GM21529 (cell line): ENCODE measurements at regions not wholly inside any gene's neighbourhood (a gene's known extent, or its start where the extent isn't known, plus 50 kb on each side); places are given as distances from the start of the nearest gene placed in this dataset.

Experiments
- ATAC-seq: cut with Tn5 transposase; IDR thresholded peaks from one replicate; pipeline ENCODE4 v1.9.1; 2021; ENCODE audit not compliant: unreplicated experiment

DNA sequence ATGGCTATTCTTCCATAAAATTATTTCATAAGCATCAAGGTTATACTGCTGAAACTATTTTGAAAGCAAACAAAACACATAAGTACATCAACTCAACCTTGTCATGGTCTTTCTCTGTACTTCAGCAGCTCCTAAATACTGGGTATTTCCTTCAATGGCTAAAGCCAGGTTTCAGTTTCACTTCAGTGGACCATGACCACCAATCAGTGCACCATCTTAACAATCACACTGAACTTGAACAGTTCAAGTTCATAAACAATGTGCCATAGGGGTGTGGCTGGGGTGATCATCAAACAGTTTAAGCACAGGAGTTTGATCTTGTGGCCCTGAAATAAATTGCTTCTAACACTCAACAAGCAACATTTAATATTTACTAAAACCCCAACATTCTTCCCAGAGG is 124.1 kb upstream of the FIGN start:
- no peak for ATAC-seq

- no peak for ATAC-seq
Measured at GRCh38 chr2:163856941-163857340, 121.1 kb upstream of the FIGN start.

- no peak for ATAC-seq
Measured at GRCh38 chr2:163852616-163853015, 116.8 kb upstream of the FIGN start.

GRCh38 chr2:163849756-163850435 is 114.1 kb upstream of the FIGN start:
- no peak for ATAC-seq

GRCh38 chr2:163838890-163839289 is 103.1 kb upstream of the FIGN start:
- ATAC-seq: no peak

GRCh38 chr2:163836167-163836566 is 100.4 kb upstream of the FIGN start:
- ATAC-seq: no peak

DNA sequence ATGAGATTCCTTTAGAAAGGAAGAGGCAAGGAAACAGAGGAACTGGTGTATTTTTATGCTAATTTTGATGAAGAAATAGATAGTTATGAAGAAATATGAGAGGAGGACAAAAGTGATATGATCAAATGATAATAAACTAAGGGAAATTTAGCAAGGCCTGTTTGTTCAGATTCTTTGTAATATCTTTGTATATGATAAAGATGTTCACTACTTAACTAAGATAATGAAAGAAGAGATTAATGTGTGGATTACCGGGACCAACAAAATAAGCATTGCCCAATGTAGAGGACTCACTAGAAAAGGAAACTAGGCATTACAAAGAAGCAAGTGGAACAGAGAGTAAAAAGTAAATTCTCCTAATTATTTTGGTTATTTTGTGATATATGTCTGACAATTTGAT is 99.0 kb upstream of the FIGN start:
- ATAC-seq: no peak

DNA sequence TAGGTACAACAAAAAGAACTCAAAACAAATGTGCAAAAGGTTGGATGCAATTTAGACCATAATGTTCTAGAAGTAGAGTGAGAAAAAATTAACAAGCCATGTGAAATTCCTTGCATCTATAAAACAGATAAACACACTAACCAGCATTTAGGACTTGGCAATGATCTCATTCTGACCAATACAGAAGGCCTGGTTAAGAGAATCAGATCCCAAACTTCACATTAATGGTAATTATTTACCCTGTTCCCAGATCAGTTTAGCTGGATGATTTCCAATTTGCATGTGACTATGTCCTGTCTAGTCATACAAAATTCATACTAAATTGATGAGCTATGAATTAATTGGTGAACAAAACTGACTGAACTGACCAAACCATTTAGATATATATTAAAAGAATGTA is 98.4 kb upstream of the FIGN start:
- ATAC-seq: no peak

GRCh38 chr2:163828771-163829170 is 93.0 kb upstream of the FIGN start:
- ATAC-seq: no peak

- no peak for ATAC-seq
Measured at GRCh38 chr2:163822033-163822432, 86.2 kb upstream of the FIGN start.

- no peak for ATAC-seq
Measured at GRCh38 chr2:163812926-163813520, 77.2 kb upstream of the FIGN start.

GRCh38 chr2:163808406-163808805 is 72.6 kb upstream of the FIGN start:
- no peak for ATAC-seq

GRCh38 chr2:163802284-163802683 is 66.5 kb upstream of the FIGN start:
- ATAC-seq: no peak

DNA sequence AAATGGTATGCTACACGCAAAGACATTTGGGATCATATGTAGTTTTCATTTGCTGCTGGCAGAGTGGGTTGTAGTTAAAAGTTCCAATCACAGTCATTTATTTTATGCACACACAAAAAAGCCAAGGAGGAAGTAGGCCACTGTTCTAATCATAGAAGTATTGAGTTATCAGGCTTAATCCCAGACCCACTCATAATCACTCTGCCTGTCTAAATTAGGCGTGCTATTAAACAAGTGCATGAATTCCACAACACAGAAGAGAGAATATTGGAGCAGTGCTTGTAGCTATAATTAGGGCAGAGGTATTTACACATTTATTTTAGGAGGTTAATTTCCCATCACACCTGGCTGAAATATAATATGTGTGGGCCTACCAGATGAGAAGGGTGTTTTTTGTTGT is 65.7 kb upstream of the FIGN start:
- ATAC-seq: no peak

DNA sequence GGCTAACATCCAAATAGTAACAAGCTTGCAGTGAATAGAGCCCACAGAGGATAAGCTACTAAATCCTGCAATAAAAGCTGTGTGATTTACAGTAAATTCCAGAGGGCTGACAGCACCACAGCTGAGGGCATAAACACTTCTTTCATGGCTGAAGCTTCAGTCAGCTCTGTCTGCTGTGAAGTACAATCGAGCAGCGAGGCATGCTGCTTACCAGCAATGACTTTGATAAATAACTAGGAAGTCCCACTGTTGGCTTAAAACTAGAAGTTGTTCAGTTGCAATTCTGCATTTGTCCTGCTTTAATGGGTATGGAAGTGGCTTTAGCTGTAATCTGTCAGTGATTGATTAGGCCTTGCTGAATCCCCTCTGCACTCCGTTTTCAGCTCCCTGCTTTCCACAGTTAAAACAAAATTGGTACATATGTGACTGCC is 65.2 kb upstream of the FIGN start:
- ATAC-seq: no peak

DNA sequence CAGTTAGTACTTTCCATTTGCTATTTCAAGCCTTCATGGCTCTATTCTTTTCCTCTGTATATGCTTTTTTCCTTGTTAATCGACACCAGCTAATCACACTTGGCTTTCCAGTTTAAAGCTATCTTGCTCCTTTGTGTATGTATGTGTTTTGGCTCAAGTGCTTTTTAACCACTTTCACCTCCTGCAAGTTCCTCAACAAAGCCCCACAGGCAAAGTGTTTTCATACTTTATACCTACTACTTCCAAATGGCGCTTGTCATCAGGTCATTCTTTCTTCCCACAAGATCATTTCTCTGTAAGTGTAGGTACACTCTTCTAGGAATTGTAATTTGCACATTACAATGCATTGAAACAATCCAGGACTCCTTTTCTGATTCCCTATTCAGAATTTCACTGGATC is 64.0 kb upstream of the FIGN start:
- no peak for ATAC-seq

DNA sequence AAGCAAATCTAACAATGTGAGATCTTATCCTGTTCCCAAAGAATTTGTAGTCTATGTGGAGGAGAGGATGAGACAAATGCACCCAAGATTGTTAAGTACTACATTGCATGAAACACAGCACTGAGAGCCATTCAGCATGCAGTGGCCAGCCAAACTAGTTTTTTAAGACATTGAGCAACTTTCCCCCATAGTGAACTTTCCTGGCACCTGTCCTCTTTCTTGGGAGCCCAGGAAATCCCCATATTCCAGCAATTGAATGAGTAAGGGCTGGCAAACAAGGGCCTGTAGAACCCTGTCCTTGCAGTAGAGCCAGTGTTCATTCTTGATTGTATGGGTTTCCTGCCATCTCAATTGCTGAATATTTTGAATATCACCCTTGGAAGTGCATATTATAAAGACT is 58.8 kb upstream of the FIGN start:
- ATAC-seq: no peak
